ENCODE measurements at regions not wholly inside any gene's neighbourhood (a gene's known extent, or its start where the extent isn't known, plus 50 kb on each side); places are given as distances from the start of the nearest gene placed in this dataset.

DNA sequence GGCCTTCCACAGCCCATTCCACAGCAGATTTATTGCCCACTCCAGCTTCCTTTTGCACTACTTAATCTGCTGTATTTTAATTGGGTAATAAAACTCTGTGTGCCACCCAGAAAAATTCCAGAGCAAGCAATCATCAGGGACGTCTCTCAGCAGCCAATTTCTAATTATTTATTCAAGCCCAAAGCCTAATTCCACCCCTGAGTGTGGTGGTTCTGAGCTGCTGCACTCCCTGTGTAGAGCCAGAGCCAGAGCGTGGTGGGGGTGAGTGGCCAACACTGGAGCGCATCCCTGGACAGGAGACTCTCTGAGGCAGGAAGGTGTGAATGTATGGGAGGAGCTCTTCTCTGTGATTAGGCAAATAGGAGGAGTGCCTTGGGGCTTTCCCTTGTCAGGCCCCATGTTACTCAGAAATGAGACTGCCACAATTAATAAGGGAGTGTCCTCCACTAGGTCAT, 66.1 kb downstream of the CD24 start:
- TF ChIP-seq, protein P1, sequence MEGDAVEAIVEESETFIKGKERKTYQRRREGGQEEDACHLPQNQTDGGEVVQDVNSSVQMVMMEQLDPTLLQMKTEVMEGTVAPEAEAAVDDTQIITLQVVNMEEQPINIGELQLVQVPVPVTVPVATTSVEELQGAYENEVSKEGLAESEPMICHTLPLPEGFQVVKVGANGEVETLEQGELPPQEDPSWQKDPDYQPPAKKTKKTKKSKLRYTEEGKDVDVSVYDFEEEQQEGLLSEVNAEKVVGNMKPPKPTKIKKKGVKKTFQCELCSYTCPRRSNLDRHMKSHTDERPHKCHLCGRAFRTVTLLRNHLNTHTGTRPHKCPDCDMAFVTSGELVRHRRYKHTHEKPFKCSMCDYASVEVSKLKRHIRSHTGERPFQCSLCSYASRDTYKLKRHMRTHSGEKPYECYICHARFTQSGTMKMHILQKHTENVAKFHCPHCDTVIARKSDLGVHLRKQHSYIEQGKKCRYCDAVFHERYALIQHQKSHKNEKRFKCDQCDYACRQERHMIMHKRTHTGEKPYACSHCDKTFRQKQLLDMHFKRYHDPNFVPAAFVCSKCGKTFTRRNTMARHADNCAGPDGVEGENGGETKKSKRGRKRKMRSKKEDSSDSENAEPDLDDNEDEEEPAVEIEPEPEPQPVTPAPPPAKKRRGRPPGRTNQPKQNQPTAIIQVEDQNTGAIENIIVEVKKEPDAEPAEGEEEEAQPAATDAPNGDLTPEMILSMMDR (IDR thresholded peaks at IDR 0.05; ENCODE audit: insufficient read depth, low read length) = no peak

DNA sequence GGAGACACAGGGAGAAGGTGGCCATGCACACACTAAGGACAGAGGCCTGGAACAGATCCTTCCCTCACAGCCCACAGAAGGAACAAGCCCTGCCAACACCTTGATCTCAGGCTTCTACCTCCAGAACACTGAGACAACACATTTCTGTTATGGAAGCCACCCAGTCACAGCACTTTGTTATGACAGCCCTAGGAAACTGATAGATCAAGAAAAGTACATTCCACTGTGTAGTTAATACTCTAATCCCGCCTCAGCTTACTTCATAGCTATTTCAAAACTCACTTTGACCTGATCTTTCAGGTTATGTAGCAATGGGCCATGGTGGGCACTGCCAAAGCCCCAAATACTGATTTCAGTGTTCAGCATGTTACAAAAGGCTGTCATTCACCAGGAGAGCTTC, 66.8 kb downstream of the CD24 start:
- TF ChIP-seq, protein P1 (IDR thresholded peaks at IDR 0.05; ENCODE audit: insufficient read depth, low read length) = no peak
- no peak for DNase-seq (ENCODE audit: low read depth)
- H3K4me3 ChIP-seq (ENCODE audit: low read depth, low read length) = no peak overlapping the region

More for the DNA sequence above, 66.1 kb downstream of the CD24 start:
- no peak for DNase-seq (ENCODE audit: low read depth)
- no peak overlapping the region for H3K4me3 ChIP-seq (ENCODE audit: low read depth, low read length)

DNA sequence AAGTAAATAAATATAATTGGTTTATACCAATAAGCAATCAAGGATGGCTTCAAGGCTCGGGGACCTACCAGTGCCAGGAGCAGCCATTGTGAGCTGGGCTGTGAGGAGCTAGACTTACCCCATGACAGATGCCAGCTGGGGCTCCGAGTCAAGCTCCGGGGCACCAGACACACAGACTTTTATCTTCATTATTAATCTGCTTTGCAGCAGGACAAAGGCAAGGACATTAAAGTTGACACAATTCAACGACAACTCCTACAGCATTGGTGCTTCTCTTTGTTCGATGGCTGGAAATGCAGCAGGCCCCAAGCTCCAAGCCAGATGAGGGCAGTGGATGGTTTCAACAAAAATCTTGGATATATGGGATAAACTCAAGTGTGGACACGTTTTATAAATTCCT, 68.3 kb downstream of the CD24 start:
- no peak overlapping the region for H3K4me3 ChIP-seq (ENCODE audit: low read depth, low read length)
- no peak for DNase-seq (ENCODE audit: low read depth)
- TF ChIP-seq, protein P1 (IDR thresholded peaks at IDR 0.05; ENCODE audit: insufficient read depth, low read length) = no peak

DNA sequence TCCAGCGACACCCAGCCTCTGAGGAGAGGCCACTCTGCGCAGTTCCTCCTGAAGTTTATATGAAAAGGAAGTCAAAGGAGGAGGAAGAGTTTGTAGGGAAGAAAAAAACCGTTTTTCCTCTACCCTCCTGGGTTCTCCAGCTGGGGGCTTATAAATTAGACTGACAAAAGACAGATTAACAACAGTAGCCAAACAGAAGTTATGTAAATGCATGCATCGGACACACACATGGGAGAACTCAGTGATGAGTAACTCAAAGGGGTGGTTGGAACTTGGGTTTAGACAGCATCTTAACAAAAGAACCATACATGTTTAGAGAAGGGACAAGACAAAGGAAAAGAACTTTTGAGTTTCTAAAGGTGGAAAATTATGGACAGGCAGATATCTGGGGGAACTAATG, 71.2 kb downstream of the CD24 start:
- TF ChIP-seq, protein P1 (IDR thresholded peaks at IDR 0.05; ENCODE audit: insufficient read depth, low read length) = no peak
- H3K4me3 ChIP-seq (ENCODE audit: low read depth, low read length) = no peak overlapping the region
- no peak for DNase-seq (ENCODE audit: low read depth)

DNA sequence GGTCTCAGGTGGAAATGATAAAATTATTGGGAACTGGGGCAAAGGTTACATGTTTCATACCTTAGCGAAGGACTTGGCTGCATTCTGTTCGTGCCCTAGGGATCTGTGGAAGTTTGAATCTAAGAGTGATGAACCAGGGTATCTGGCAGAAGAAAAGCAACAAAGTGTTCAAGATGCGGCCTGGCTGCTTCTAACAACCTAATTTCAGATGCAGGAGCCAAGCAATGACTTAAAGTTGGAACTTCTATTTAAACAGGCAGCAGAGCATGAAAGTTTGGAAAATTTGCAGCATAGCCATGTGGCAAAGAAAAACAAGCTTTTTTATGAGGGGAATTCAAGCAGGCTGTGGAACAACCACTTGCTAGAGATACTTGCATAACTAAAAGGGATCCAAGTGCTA, 73.5 kb downstream of the CD24 start:
- DNase-seq (ENCODE audit: low read depth) = no peak
- no peak overlapping the region for H3K4me3 ChIP-seq (ENCODE audit: low read depth, low read length)
- TF ChIP-seq, protein P1 (IDR thresholded peaks at IDR 0.05; ENCODE audit: insufficient read depth, low read length) = no peak

DNA sequence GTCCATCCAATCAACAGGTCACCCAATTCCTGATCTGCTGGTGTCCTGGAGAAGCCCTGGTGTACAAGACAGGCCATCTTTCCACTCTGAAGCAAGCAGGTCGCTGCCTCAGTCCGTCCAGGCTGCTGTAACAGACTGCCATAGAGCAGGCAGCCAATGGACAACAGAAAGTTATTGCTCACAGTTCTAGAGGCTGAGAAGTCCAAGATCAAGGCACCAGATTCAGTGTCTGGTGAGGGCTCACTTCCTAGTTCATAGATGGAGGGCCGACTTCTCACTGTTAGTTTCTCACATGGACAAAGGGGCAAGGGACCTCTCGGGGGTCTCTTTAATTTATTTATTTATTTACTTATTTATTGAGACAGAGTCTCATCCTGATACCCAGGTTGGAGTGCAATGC, 74.8 kb downstream of the CD24 start:
- no peak for DNase-seq (ENCODE audit: low read depth)
- TF ChIP-seq, protein P1 (IDR thresholded peaks at IDR 0.05; ENCODE audit: insufficient read depth, low read length) = no peak
- no peak overlapping the region for H3K4me3 ChIP-seq (ENCODE audit: low read depth, low read length)

DNA sequence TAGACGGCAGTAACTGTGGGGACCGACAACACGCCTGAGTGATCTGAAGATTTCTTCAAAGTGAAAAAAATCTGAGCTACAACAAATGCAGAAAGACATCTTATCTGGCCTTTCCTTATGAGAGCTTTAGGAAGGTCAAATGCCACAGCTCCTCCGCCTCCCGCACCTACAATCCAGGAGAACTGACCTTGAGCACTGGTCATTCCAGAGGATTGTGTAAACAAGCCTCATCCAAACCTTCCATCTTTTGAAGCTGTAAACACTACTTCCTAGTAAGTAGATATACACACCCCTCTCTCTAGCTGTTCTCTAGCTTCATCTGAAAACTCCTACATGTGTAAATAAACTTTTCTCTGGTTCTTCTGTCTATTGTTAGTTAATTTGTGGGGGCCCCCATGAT, 76.9 kb downstream of the CD24 start:
- TF ChIP-seq, protein P1 (IDR thresholded peaks at IDR 0.05; ENCODE audit: insufficient read depth, low read length) = no peak
- no peak for DNase-seq (ENCODE audit: low read depth)
- H3K4me3 ChIP-seq (ENCODE audit: low read depth, low read length) = no peak overlapping the region
